Activated CD8-positive, alpha-beta T cell treated with anti-CD3 and anti-CD28 coated beads for 36 hours (primary cell): ENCODE measurements at regions not wholly inside any gene's neighbourhood (a gene's known extent, or its start where the extent isn't known, plus 50 kb on each side); places are given as distances from the start of the nearest gene placed in this dataset.

Experiments used
- ATAC-seq: fragments of 200-7000 bp; cut with Tn5 transposase; one replicate; pipeline ENCODE4 v1.10.0; 2021; ENCODE audit warnings: mild to moderate bottlenecking, moderate library complexity
- CTCF ChIA-PET: fragments of 350-600 bp; sonication (Branson Sonifier 250); formaldehyde crosslinking; loops from one replicate; lab custom pipeline; 2021; ENCODE audit warnings: antibody characterized with exemption; lab: Charles Lee
- POLR2A ChIA-PET: fragments of 350-600 bp; sonication (Branson Sonifier 250); formaldehyde crosslinking; loops from one replicate; lab custom pipeline; 2021; ENCODE audit warnings: antibody characterized with exemption; lab: Charles Lee
- DNase-seq: peaks from one replicate; pipeline ENCODE4 v3.0.0-alpha.2; 2020
- H3K27ac Mint-ChIP-seq: one replicate; pipeline ENCODE4 v1.8.0; 2021; ENCODE audit warnings: mild to moderate bottlenecking, mixed read lengths
- H3K27me3 Mint-ChIP-seq: one replicate; pipeline ENCODE4 v1.8.0; 2021; ENCODE audit warnings: mixed read lengths
- H3K36me3 Mint-ChIP-seq: one replicate; pipeline ENCODE4 v1.8.0; 2021; ENCODE audit warnings: low read depth, mixed read lengths
- H3K4me1 Mint-ChIP-seq: one replicate; pipeline ENCODE4 v1.8.0; 2021; ENCODE audit warnings: low read depth, mixed read lengths
- H3K4me3 Mint-ChIP-seq: one replicate; pipeline ENCODE4 v1.8.0; 2021; ENCODE audit warnings: mild to moderate bottlenecking, moderate library complexity, mixed read lengths
- H3K9me3 Mint-ChIP-seq: one replicate; pipeline ENCODE4 v1.8.0; 2021; ENCODE audit warnings: mixed read lengths
- intact Hi-C: fragments of 100-400 bp; cut with micrococcal nuclease; formaldehyde crosslinking; loops from one replicate; pipeline ENCODE4 v1.10.0; 2022
- TF ChIP-seq, protein P1 (sequence below): fragments of 200-600 bp; IDR thresholded peaks from one replicate; pipeline ENCODE4 v1.8.0; 2022; ENCODE audit warnings: antibody characterized with exemption, mild to moderate bottlenecking

DNA sequence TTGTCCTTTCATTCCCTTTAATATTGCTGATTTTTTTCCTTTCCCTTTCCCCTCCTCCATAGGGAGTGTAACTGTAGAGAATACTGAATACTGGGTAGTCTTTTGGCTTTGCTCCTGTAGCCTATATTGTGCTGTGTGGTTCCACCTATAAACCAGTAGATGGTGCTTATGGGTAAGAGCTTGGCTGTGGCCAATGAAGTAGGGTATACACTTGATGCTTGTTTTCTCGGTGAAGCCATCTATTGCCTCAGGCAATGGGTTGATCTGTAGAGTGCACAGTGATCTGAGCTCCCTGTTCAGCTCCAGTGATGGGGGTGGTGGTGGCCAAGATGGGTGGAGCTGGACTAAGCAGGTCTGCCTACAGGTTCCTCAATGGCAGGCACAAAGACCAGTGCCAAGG is 203.3 kb upstream of the IMPG1 start:
- intact Hi-C loops: no loop called here
- no peaks in the 10 kb centered on the region for H3K4me1 Mint-ChIP-seq
- DNase-seq: no peak

DNA sequence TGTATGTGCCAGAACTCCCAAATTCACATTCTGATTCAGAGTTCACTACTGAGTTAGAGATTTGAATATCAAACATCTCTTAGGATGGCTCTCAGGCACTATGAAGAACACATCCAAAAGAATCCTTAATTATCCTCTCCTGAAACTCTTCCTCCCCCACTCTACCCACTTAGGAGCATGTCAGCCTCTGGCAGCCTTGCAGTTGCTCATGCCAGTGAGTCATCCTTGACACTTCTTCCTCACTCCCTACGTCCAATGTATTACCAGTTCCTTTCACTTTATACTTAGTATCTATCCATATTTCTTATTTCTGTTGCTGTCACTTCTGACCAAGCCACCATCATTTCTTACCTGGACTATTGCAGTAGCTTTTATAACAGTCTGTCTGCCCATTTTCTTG is 192.0 kb upstream of the IMPG1 start:
- no peaks in the 10 kb centered on the region for H3K36me3 Mint-ChIP-seq
- no peak for DNase-seq
- TF ChIP-seq, protein P1, sequence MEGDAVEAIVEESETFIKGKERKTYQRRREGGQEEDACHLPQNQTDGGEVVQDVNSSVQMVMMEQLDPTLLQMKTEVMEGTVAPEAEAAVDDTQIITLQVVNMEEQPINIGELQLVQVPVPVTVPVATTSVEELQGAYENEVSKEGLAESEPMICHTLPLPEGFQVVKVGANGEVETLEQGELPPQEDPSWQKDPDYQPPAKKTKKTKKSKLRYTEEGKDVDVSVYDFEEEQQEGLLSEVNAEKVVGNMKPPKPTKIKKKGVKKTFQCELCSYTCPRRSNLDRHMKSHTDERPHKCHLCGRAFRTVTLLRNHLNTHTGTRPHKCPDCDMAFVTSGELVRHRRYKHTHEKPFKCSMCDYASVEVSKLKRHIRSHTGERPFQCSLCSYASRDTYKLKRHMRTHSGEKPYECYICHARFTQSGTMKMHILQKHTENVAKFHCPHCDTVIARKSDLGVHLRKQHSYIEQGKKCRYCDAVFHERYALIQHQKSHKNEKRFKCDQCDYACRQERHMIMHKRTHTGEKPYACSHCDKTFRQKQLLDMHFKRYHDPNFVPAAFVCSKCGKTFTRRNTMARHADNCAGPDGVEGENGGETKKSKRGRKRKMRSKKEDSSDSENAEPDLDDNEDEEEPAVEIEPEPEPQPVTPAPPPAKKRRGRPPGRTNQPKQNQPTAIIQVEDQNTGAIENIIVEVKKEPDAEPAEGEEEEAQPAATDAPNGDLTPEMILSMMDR: no peak
- no peaks in the 10 kb centered on the region for H3K27me3 Mint-ChIP-seq
- no peak overlapping the region for H3K27ac Mint-ChIP-seq
- ChIA-PET CTCF (no interaction called here), POLR2A (no interaction called here)
- H3K4me1 Mint-ChIP-seq: no peaks in the 10 kb centered on the region
- H3K9me3 Mint-ChIP-seq: peaks cover 25% of the 10 kb centered on the region
- no peak overlapping the region for H3K4me3 Mint-ChIP-seq
- ATAC-seq: no peak
- intact Hi-C loops: no loop called here

More for the DNA sequence above, 203.3 kb upstream of the IMPG1 start:
- H3K36me3 Mint-ChIP-seq: no peaks in the 10 kb centered on the region
- H3K9me3 Mint-ChIP-seq: peaks cover 26% of the 10 kb centered on the region
- ATAC-seq: no peak
- H3K27me3 Mint-ChIP-seq: no peaks in the 10 kb centered on the region
- CTCF ChIA-PET: no interaction called here
- H3K27ac Mint-ChIP-seq: no peak overlapping the region
- POLR2A ChIA-PET: no interaction called here
- TF ChIP-seq, protein P1: no peak
- no peak overlapping the region for H3K4me3 Mint-ChIP-seq

DNA sequence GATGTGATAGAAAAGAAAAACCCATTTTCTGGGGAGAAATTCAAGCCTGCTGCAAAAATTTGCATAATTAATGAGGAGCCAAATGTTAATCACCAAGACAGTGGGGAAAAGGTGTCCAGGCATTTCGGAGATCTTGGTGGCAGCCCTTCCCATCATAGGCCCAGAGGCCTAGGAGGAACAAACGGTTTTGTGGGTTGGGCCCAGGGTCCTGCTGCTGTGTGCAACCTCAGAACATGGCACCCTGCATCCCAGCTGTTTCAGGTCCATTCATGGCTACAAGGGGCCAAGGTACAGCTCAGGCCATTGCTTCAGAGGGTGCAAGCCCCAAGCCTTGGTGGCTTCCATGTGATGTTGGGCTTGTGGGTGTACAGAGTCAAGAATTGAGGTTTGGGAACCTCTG is 189.8 kb upstream of the IMPG1 start:
- no peak for ATAC-seq
- Mint-ChIP-seq H3K4me1 (no peaks in the 10 kb centered on the region), H3K27ac (no peak overlapping the region), H3K9me3 (peaks cover 24% of the 10 kb centered on the region), H3K4me3 (no peak overlapping the region), H3K36me3 (no peaks in the 10 kb centered on the region), H3K27me3 (no peaks in the 10 kb centered on the region)
- TF ChIP-seq, protein P1: no peak
- DNase-seq: no peak
- intact Hi-C loops: no loop called here
- ChIA-PET POLR2A (no interaction called here), CTCF (no interaction called here)

DNA sequence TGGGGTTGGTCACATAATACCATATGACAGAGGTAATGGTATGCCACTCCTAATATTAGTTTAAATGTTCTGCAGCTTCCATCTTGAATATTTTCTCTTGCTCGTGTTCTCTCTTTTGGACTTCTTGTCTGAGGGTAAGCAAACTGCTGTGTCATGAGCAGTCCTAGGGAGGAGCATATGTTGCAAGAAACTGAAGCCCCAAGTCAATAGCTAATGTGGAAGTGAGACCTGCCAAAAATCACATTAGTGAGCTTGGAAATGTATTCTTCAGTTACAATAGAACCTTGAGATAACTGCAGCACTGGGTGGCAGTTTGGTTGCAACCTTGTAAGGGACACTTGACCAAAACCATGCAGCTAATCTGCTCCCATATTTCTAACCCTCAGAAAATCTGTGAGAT is 178.2 kb upstream of the IMPG1 start:
- ATAC-seq (no peak), DNase-seq (no peak)
- TF ChIP-seq, protein P1: no peak
- intact Hi-C loops: no loop called here
- Mint-ChIP-seq H3K4me1 (no peaks in the 10 kb centered on the region), H3K27ac (no peak overlapping the region), H3K4me3 (no peak overlapping the region), H3K36me3 (no peaks in the 10 kb centered on the region), H3K9me3 (peaks cover 3% of the 10 kb centered on the region), H3K27me3 (no peaks in the 10 kb centered on the region)
- ChIA-PET CTCF (no interaction called here), POLR2A (no interaction called here)

DNA sequence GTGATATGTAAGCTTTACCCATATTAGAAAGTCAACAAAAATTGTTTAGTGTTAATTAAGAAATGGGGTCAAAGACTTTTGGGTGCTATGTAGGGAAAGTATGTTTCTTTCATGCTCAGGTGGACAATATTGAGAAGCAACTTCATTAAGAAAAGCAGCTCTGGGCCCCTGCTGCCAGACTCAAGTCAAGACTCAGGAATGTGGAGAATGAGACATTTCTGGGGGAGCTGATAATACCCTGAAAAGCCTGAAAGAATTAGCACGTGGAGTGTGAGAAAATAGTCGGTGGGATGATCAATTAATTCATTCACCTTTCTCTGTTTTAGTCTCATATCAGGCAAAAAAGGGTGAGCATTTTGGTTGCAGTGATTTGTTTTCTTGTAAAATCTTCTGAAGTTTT is 175.1 kb upstream of the IMPG1 start:
- ChIA-PET CTCF (no interaction called here), POLR2A (no interaction called here)
- H3K36me3 Mint-ChIP-seq: no peaks in the 10 kb centered on the region
- intact Hi-C loops: no loop called here
- DNase-seq: no peak
- H3K27me3 Mint-ChIP-seq: no peaks in the 10 kb centered on the region
- H3K4me1 Mint-ChIP-seq: no peaks in the 10 kb centered on the region
- H3K9me3 Mint-ChIP-seq: no peaks in the 10 kb centered on the region
- TF ChIP-seq, protein P1: no peak
- H3K27ac Mint-ChIP-seq: no peak overlapping the region
- H3K4me3 Mint-ChIP-seq: no peak overlapping the region
- ATAC-seq: no peak
